GM23338 (cell line): ENCODE measurements at regions not wholly inside any gene's neighbourhood (a gene's known extent, or its start where the extent isn't known, plus 50 kb on each side); places are given as distances from the start of the nearest gene placed in this dataset.

Experiments used
- ATAC-seq: fragments of 200-7000 bp; cut with Tn5 transposase; 3 replicates; pipeline ENCODE4 v1.9.1; 2020
- DNase-seq: peaks from one replicate; pipeline ENCODE4 v3.0.0-alpha.2; 2015; ENCODE audit warnings: low spot score
- H2AFZ ChIP-seq: fragments of 200-600 bp; sonication (generic); 2 replicates; pipeline ENCODE4 v1.8.0; 2016; ENCODE audit warnings: antibody characterized with exemption, mild to moderate bottlenecking, moderate library complexity
- H3F3A ChIP-seq: fragments of 200-600 bp; sonication (generic); replicated peaks from 2 replicates; pipeline ENCODE4 v1.8.0; 2017; ENCODE audit warnings: antibody characterized with exemption, mixed run types, low read depth
- H3K27ac ChIP-seq: fragments of 200-600 bp; sonication (generic); 2 replicates; pipeline ENCODE4 v1.6.1; 2016; ENCODE audit warnings: low read depth
- H3K27me3 ChIP-seq: fragments of 200-600 bp; sonication (generic); 2 replicates; pipeline ENCODE4 v1.8.0; 2016; ENCODE audit warnings: mild to moderate bottlenecking, mixed run types, moderate library complexity; ENCODE audit not compliant: insufficient read depth
- H3K36me3 ChIP-seq: fragments of 200-600 bp; sonication (generic); 2 replicates; pipeline ENCODE4 v1.8.0; 2016; ENCODE audit warnings: mild to moderate bottlenecking; ENCODE audit not compliant: insufficient read depth
- H3K4me1 ChIP-seq: fragments of 200-600 bp; sonication (generic); 2 replicates; pipeline ENCODE4 v1.8.0; 2016; ENCODE audit warnings: mild to moderate bottlenecking, moderate library complexity; ENCODE audit not compliant: insufficient read depth
- H3K4me2 ChIP-seq: fragments of 200-600 bp; sonication (generic); 2 replicates; pipeline ENCODE4 v1.7.1; 2017; ENCODE audit warnings: mixed run types
- H3K4me3 ChIP-seq: fragments of 200-600 bp; sonication (generic); 2 replicates; pipeline ENCODE4 v1.6.1; 2016; ENCODE audit warnings: mixed run types
- H3K79me2 ChIP-seq: fragments of 200-600 bp; sonication (generic); replicated peaks from 2 replicates; pipeline ENCODE4 v1.8.0; 2017; ENCODE audit warnings: mild to moderate bottlenecking; ENCODE audit not compliant: insufficient read depth
- H3K9me2 ChIP-seq: fragments of 200-600 bp; sonication (generic); 2 replicates; pipeline ENCODE4 v1.8.0; 2017; ENCODE audit not compliant: insufficient read depth
- H4K20me1 ChIP-seq: fragments of 200-600 bp; sonication (generic); replicated peaks from 2 replicates; pipeline ENCODE4 v1.8.0; 2017; ENCODE audit warnings: mild to moderate bottlenecking; ENCODE audit not compliant: insufficient read depth
- H3K27ac Mint-ChIP-seq: 2 replicates; pipeline ENCODE4 v1.8.0; 2020; ENCODE audit warnings: inconsistent platforms, mild to moderate bottlenecking, moderate library complexity, mixed read lengths
- H3K27me3 Mint-ChIP-seq: 3 replicates; pipeline ENCODE4 v1.8.0; 2022; ENCODE audit warnings: low read depth, mild to moderate bottlenecking, moderate library complexity, mixed read lengths, inconsistent platforms; ENCODE audit not compliant: insufficient read depth, poor library complexity
- H3K36me3 Mint-ChIP-seq: 3 replicates; pipeline ENCODE4 v1.8.0; 2021; ENCODE audit warnings: low read depth, mild to moderate bottlenecking, inconsistent platforms, moderate library complexity, mixed read lengths
- H3K4me1 Mint-ChIP-seq: 3 replicates; pipeline ENCODE4 v1.8.0; 2020; ENCODE audit warnings: mild to moderate bottlenecking, inconsistent platforms, mixed read lengths
- H3K4me3 Mint-ChIP-seq: 3 replicates; pipeline ENCODE4 v1.8.0; 2021; ENCODE audit warnings: moderate library complexity, mild to moderate bottlenecking, inconsistent platforms, mixed read lengths
- H3K9me3 Mint-ChIP-seq: 3 replicates; pipeline ENCODE4 v1.8.0; 2020; ENCODE audit warnings: moderate library complexity, mild to moderate bottlenecking, inconsistent platforms, mixed read lengths
- EZH2 ChIP-seq: fragments of 200-600 bp; sonication (generic); IDR thresholded peaks from one replicate; pipeline ENCODE4 v1.8.0; 2017; ENCODE audit warnings: antibody characterized with exemption, mild to moderate bottlenecking, low read depth; ENCODE audit not compliant: unreplicated experiment
- EZH2phosphoT487 ChIP-seq: fragments of 200-600 bp; sonication (generic); IDR thresholded peaks from one replicate; pipeline ENCODE4 v1.8.1; 2018; ENCODE audit warnings: antibody characterized with exemption; ENCODE audit not compliant: unreplicated experiment
- JUNB ChIP-seq: IDR thresholded peaks from one replicate; pipeline ENCODE4 v1.6.1; 2016; ENCODE audit warnings: antibody characterized with exemption; ENCODE audit not compliant: unreplicated experiment
- NANOG ChIP-seq: IDR thresholded peaks from 2 replicates; pipeline ENCODE4 v1.6.1; 2016; ENCODE audit warnings: antibody characterized with exemption, borderline replicate concordance
- POLR2AphosphoS5 ChIP-seq: IDR thresholded peaks from 2 replicates; pipeline ENCODE4 v1.6.1; 2016; ENCODE audit warnings: antibody characterized with exemption, low read depth
- REST ChIP-seq: IDR thresholded peaks from one replicate; pipeline ENCODE4 v1.6.1; 2018; ENCODE audit warnings: antibody characterized with exemption; ENCODE audit not compliant: unreplicated experiment
- STAT1 ChIP-seq: IDR thresholded peaks from one replicate; pipeline ENCODE4 v1.6.1; 2016; ENCODE audit warnings: antibody characterized with exemption; ENCODE audit not compliant: unreplicated experiment
- ZNF114 ChIP-seq: fragments of 250-450 bp; sonication (Bioruptor Pico); IDR thresholded peaks from 2 replicates; pipeline ENCODE4 v1.5.0; 2020; ENCODE audit warnings: mild to moderate bottlenecking, moderate library complexity
- ZNF331 ChIP-seq: fragments of 250-450 bp; sonication (Bioruptor Pico); IDR thresholded peaks from 2 replicates; pipeline ENCODE4 v1.5.0; 2020; ENCODE audit warnings: low read depth, mild to moderate bottlenecking, moderate library complexity
- TF ChIP-seq, protein P1 (sequence below): fragments of 250-450 bp; sonication (Bioruptor Pico); IDR thresholded peaks from 2 replicates; pipeline ENCODE4 v1.5.0; 2020; ENCODE audit warnings: mild to moderate bottlenecking, moderate library complexity
- TF ChIP-seq, protein P2 (sequence below), 2 experiments: fragments of 200-600 bp in 1 of 2; sonication (generic) in 1 of 2; conservative IDR thresholded peaks; 2 replicates each; pipeline versions ENCODE4 v1.5.1 to v1.6.1; 2016 to 2017; ENCODE audit warnings: antibody characterized with exemption in 2 of 2, low read depth in 2 of 2, mild to moderate bottlenecking in 2 of 2, moderate library complexity in 1 of 2

GRCh38 chr5:63700241-63700640 lies 262.0 kb downstream of the HTR1A start:
- Histone ChIP-seq H3F3A (no peaks in the 10 kb centered on the region), H3K4me1 (no peaks in the 10 kb centered on the region), H3K4me2 (no peak overlapping the region), H2AFZ (no peak overlapping the region), H3K27me3 (no peaks in the 10 kb centered on the region), H4K20me1 (no peaks in the 10 kb centered on the region), H3K79me2 (no peaks in the 10 kb centered on the region), H3K4me3 (no peak overlapping the region), H3K9me2 (no peaks in the 10 kb centered on the region), H3K36me3 (no peaks in the 10 kb centered on the region), H3K27ac (no peak overlapping the region)
- Mint-ChIP-seq H3K4me3 (no peak overlapping the region), H3K27ac (no peak overlapping the region), H3K27me3 (no peaks in the 10 kb centered on the region), H3K36me3 (no peaks in the 10 kb centered on the region), H3K9me3 (no peaks in the 10 kb centered on the region; the same call in 2 of the 3 replicates), H3K4me1 (no peaks in the 10 kb centered on the region)
- DNase-seq: no peak
- ATAC-seq: no peak
- TF ChIP-seq POLR2AphosphoS5 (no peak), STAT1 (no peak), NANOG (no peak), ZNF114 (no peak), JUNB (no peak), EZH2phosphoT487 (no peak)
- TF ChIP-seq, protein P1, sequence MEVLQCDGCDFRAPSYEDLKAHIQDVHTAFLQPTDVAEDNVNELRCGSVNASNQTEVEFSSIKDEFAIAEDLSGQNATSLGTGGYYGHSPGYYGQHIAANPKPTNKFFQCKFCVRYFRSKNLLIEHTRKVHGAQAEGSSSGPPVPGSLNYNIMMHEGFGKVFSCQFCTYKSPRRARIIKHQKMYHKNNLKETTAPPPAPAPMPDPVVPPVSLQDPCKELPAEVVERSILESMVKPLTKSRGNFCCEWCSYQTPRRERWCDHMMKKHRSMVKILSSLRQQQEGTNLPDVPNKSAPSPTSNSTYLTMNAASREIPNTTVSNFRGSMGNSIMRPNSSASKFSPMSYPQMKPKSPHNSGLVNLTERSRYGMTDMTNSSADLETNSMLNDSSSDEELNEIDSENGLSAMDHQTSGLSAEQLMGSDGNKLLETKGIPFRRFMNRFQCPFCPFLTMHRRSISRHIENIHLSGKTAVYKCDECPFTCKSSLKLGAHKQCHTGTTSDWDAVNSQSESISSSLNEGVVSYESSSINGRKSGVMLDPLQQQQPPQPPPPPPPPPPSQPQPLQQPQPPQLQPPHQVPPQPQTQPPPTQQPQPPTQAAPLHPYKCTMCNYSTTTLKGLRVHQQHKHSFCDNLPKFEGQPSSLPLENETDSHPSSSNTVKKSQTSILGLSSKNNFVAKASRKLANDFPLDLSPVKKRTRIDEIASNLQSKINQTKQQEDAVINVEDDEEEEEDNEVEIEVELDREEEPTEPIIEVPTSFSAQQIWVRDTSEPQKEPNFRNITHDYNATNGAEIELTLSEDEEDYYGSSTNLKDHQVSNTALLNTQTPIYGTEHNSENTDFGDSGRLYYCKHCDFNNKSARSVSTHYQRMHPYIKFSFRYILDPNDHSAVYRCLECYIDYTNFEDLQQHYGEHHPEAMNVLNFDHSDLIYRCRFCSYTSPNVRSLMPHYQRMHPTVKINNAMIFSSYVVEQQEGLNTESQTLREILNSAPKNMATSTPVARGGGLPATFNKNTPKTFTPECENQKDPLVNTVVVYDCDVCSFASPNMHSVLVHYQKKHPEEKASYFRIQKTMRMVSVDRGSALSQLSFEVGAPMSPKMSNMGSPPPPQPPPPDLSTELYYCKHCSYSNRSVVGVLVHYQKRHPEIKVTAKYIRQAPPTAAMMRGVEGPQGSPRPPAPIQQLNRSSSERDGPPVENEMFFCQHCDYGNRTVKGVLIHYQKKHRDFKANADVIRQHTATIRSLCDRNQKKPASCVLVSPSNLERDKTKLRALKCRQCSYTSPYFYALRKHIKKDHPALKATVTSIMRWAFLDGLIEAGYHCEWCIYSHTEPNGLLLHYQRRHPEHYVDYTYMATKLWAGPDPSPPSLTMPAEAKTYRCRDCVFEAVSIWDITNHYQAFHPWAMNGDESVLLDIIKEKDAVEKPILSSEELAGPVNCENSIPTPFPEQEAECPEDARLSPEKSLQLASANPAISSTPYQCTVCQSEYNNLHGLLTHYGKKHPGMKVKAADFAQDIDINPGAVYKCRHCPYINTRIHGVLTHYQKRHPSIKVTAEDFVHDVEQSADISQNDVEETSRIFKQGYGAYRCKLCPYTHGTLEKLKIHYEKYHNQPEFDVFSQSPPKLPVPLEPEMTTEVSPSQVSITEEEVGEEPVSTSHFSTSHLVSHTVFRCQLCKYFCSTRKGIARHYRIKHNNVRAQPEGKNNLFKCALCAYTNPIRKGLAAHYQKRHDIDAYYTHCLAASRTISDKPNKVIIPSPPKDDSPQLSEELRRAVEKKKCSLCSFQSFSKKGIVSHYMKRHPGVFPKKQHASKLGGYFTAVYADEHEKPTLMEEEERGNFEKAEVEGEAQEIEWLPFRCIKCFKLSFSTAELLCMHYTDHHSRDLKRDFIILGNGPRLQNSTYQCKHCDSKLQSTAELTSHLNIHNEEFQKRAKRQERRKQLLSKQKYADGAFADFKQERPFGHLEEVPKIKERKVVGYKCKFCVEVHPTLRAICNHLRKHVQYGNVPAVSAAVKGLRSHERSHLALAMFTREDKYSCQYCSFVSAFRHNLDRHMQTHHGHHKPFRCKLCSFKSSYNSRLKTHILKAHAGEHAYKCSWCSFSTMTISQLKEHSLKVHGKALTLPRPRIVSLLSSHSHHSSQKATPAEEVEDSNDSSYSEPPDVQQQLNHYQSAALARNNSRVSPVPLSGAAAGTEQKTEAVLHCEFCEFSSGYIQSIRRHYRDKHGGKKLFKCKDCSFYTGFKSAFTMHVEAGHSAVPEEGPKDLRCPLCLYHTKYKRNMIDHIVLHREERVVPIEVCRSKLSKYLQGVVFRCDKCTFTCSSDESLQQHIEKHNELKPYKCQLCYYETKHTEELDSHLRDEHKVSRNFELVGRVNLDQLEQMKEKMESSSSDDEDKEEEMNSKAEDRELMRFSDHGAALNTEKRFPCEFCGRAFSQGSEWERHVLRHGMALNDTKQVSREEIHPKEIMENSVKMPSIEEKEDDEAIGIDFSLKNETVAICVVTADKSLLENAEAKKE (CRISPR knock-in tag): no peak

- Histone ChIP-seq H2AFZ (no peak overlapping the region), H3K27ac (no peak overlapping the region), H3K9me2 (no peaks in the 10 kb centered on the region), H3K27me3 (no peaks in the 10 kb centered on the region), H4K20me1 (no peaks in the 10 kb centered on the region), H3F3A (no peaks in the 10 kb centered on the region), H3K36me3 (no peaks in the 10 kb centered on the region), H3K4me2 (no peak overlapping the region), H3K79me2 (no peaks in the 10 kb centered on the region), H3K4me1 (no peaks in the 10 kb centered on the region), H3K4me3 (no peak overlapping the region)
- Mint-ChIP-seq H3K4me1 (no peaks in the 10 kb centered on the region), H3K27me3 (no peaks in the 10 kb centered on the region), H3K36me3 (no peaks in the 10 kb centered on the region), H3K9me3 (no peaks in the 10 kb centered on the region; the same call in 2 of the 3 replicates), H3K4me3 (no peak overlapping the region), H3K27ac (no peak overlapping the region)
- ATAC-seq (no peak), DNase-seq (no peak)
- TF ChIP-seq POLR2AphosphoS5 (no peak), ZNF331 (no peak), JUNB (no peak), EZH2phosphoT487 (no peak), REST (no peak), EZH2 (no peak)
- TF ChIP-seq, protein P2, sequence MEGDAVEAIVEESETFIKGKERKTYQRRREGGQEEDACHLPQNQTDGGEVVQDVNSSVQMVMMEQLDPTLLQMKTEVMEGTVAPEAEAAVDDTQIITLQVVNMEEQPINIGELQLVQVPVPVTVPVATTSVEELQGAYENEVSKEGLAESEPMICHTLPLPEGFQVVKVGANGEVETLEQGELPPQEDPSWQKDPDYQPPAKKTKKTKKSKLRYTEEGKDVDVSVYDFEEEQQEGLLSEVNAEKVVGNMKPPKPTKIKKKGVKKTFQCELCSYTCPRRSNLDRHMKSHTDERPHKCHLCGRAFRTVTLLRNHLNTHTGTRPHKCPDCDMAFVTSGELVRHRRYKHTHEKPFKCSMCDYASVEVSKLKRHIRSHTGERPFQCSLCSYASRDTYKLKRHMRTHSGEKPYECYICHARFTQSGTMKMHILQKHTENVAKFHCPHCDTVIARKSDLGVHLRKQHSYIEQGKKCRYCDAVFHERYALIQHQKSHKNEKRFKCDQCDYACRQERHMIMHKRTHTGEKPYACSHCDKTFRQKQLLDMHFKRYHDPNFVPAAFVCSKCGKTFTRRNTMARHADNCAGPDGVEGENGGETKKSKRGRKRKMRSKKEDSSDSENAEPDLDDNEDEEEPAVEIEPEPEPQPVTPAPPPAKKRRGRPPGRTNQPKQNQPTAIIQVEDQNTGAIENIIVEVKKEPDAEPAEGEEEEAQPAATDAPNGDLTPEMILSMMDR (conservative IDR thresholded peaks at IDR 0.05; ENCODE audit: low read depth in 2 of 2): no peak
These were observed 264.4 kb downstream of the HTR1A start for GRCh38 chr5:63697811-63698210.
